Kasumi-1 (cell line): ENCODE measurements at regions not wholly inside any gene's neighbourhood (a gene's known extent, or its start where the extent isn't known, plus 50 kb on each side); places are given as distances from the start of the nearest gene placed in this dataset.

Source experiments
- DNase-seq, 2 experiments: peaks; one replicate each; lab custom pipeline; 2025; lab: John Stamatoyannopoulos, UW

GRCh38 chr12:61781021-61781581, 479.1 kb upstream of the USP15 start:
- no peak for DNase-seq

GRCh38 chr12:61796846-61797245, 463.4 kb upstream of the USP15 start:
- no peak for DNase-seq

GRCh38 chr12:61797266-61797665, 462.9 kb upstream of the USP15 start:
- no peak for DNase-seq

GRCh38 chr12:61798778-61799177, 461.4 kb upstream of the USP15 start:
- DNase-seq = no peak

- no peak for DNase-seq
These were observed 455.9 kb upstream of the USP15 start for GRCh38 chr12:61804301-61804700.

- DNase-seq = no peak
These were observed 451.3 kb upstream of the USP15 start for GRCh38 chr12:61808856-61809255.

- no peak for DNase-seq
These were observed 449.7 kb upstream of the USP15 start for GRCh38 chr12:61810486-61810885.

- peak; percentile 48 to 60 for DNase-seq
These were observed 438.8 kb upstream of the USP15 start for GRCh38 chr12:61821381-61821780.

GRCh38 chr12:61823102-61823501, 437.1 kb upstream of the USP15 start:
- no peak for DNase-seq

GRCh38 chr12:61846765-61847164, 413.4 kb upstream of the USP15 start:
- no peak for DNase-seq

- no peak for DNase-seq
These were observed 411.3 kb upstream of the USP15 start for GRCh38 chr12:61848893-61849292.

- DNase-seq = no peak
These were observed 406.3 kb upstream of the USP15 start for GRCh38 chr12:61853945-61854344.

GRCh38 chr12:61854902-61855301, 405.3 kb upstream of the USP15 start:
- DNase-seq = no peak

GRCh38 chr12:61857968-61858367, 402.2 kb upstream of the USP15 start:
- DNase-seq = no peak

GRCh38 chr12:61860451-61860850, 399.8 kb upstream of the USP15 start:
- no peak for DNase-seq

GRCh38 chr12:61862986-61863385, 397.2 kb upstream of the USP15 start:
- DNase-seq = no peak

- DNase-seq = no peak
These were observed 396.4 kb upstream of the USP15 start for GRCh38 chr12:61863811-61864210.

- DNase-seq = no peak
These were observed 390.4 kb upstream of the USP15 start for GRCh38 chr12:61869796-61870195.

GRCh38 chr12:61870658-61871484, 389.3 kb upstream of the USP15 start:
- peak; percentile 69 to 72 for DNase-seq

GRCh38 chr12:61871485-61871810, 388.8 kb upstream of the USP15 start:
- peak; percentile 29 to 41 for DNase-seq

GRCh38 chr12:61879229-61879628, 381.0 kb upstream of the USP15 start:
- no peak for DNase-seq

GRCh38 chr12:61880186-61880585, 380.0 kb upstream of the USP15 start:
- no peak for DNase-seq

- no peak for DNase-seq
These were observed 368.6 kb upstream of the USP15 start for GRCh38 chr12:61891632-61892031.

- DNase-seq = no peak
These were observed 366.0 kb upstream of the USP15 start for GRCh38 chr12:61894168-61894567.
